ENCODE measurements at regions not wholly inside any gene's neighbourhood (a gene's known extent, or its start where the extent isn't known, plus 50 kb on each side); places are given as distances from the start of the nearest gene placed in this dataset.
A peak's percentile ranks its signal among the peaks of the same experiment; 100 is the strongest.

- in situ Hi-C loops (cut with MboI) (no loop called here), intact Hi-C loops (cut with micrococcal nuclease) (no loop called here)
- POLR2A ChIA-PET = interaction anchor here (1.3 to 1.4 kb wide), 2 partner anchors 13 to 16 kb away, joined by 3 to 7 read pairs; no protein-coding TSS in a partner anchor
- ATAC-seq (peak; percentile 62), FAIRE-seq (peak; percentile 82), DNase-seq (ENCODE audit: extremely low read depth in 1 of 4, low spot score in 3 of 4) (peak in 2 of 4 experiments; percentile 30 to 50)
- peak overlapping the region; percentile 30 for H2AFZ ChIP-seq (ENCODE audit: low read depth, low read length)
- CTCF ChIA-PET (ENCODE audit: low intra/inter-chr PET ratio) = no interaction called here
- peak overlapping the region in 1 of 2 experiments; percentile 19; a peak in 1 of 4 replicates for H3K9ac ChIP-seq (ENCODE audit: insufficient read depth in 1 of 2, low read depth in 2 of 2, low read length in 2 of 2)
- no TSS peak for BruUV-seq (replicated peaks)
- H3K79me2 ChIP-seq (ENCODE audit: control insufficient read depth, insufficient read depth, low read length) = no peaks in the 10 kb centered on the region
- H3K4me1 ChIP-seq (replicated peaks in 1 of 2; ENCODE audit: control insufficient read depth in 2 of 2, insufficient read depth in 2 of 2, low read length in 2 of 2) = peaks cover 3 to 26% of the 10 kb centered on the region in 2 experiments; a peak in 3 of 5 replicates
- H4K20me1 ChIP-seq (replicated peaks; ENCODE audit: control insufficient read depth, insufficient read depth, low read length) = no peaks in the 10 kb centered on the region
- no peak overlapping the region for H3K27ac ChIP-seq (ENCODE audit: extremely low read depth, low read depth, low read length)
- no peaks in the 10 kb centered on the region for H3K36me3 ChIP-seq (ENCODE audit: control insufficient read depth, insufficient read depth, low read length)
- H3K4me3 ChIP-seq = no peak overlapping the region
- H3K9me1 ChIP-seq (ENCODE audit: control insufficient read depth, insufficient read depth, low read length) = no peaks in the 10 kb centered on the region
- no peaks in the 10 kb centered on the region for H3K9me3 ChIP-seq (replicated peaks; ENCODE audit: control insufficient read depth, insufficient read depth, low read depth, low read length)
- H3K4me2 ChIP-seq (ENCODE audit: insufficient read depth, low read length) = peak overlapping the region; percentile 0; the same call in 1 of the 2 replicates
- no peaks in the 10 kb centered on the region for H3K27me3 ChIP-seq (ENCODE audit: control insufficient read depth in 2 of 2, insufficient read depth in 2 of 2, low read length in 2 of 2)
- 24% methylated on average over 4 of the region's 5 CpGs for WGBS (ENCODE audit: insufficient coverage, low coverage, missing lambda C conversion rate)
- TF ChIP-seq SIN3A (IDR thresholded peaks at IDR 0.05; ENCODE audit: borderline replicate concordance in 2 of 2, control insufficient read depth in 1 of 2, low read depth in 2 of 2, low read length in 2 of 2) (no peak), CREB3 (tag; conservative IDR thresholded peaks at IDR 0.05; ENCODE audit: low read depth) (0 out of 2 replicates have a peak, but pooled peaks have one; percentile 22), SOX6 (IDR thresholded peaks at IDR 0.05) (peak; percentile 94), NCOA1 (IDR thresholded peaks at IDR 0.05; ENCODE audit: low read depth) (0 out of 2 replicates have a peak, but pooled peaks have one; percentile 28), KLF13 (tag; IDR thresholded peaks at IDR 0.05; ENCODE audit: borderline replicate concordance, low read depth) (no peak), RBM39 (optimal IDR thresholded peaks at IDR 0.05; ENCODE audit: low read depth, low read length) (no peak), THRA (IDR thresholded peaks at IDR 0.05) (peak; percentile 42; the same call in 1 of the 2 replicates), MTA1 (IDR thresholded peaks at IDR 0.05; ENCODE audit: borderline replicate concordance) (peak; percentile 80), EP300 (IDR thresholded peaks at IDR 0.05; ENCODE audit: low read length) (peak; percentile 42; the same call in 1 of the 2 replicates), ZBTB9 (CRISPR knock-in tag; IDR thresholded peaks at IDR 0.05) (0 out of 2 replicates have a peak, but pooled peaks have one; percentile 60), SIRT6 (IDR thresholded peaks at IDR 0.05; ENCODE audit: low read depth, low read length) (no peak), GATA2 (CRISPR knock-in tag; IDR thresholded peaks at IDR 0.05) (0 out of 2 replicates have a peak, but pooled peaks have one; percentile 14), ZNF121 (CRISPR knock-in tag; conservative IDR thresholded peaks at IDR 0.05) (no peak), SAFB2 (IDR thresholded peaks at IDR 0.05; ENCODE audit: borderline replicate concordance, low read depth, low read length, severe bottlenecking) (no peak), DPF2 (IDR thresholded peaks at IDR 0.05) (peak; percentile 86), SMARCA4 (IDR thresholded peaks at IDR 0.05) (peak; percentile 78), MEF2D (tag; conservative IDR thresholded peaks at IDR 0.05; ENCODE audit: low read depth) (peak; percentile 53; the same call in 1 of the 2 replicates), HDGF (IDR thresholded peaks at IDR 0.05) (0 out of 2 replicates have a peak, but pooled peaks have one; percentile 59), JUND (IDR thresholded peaks at IDR 0.05; ENCODE audit: borderline replicate concordance, low read depth, low read length) (peak; percentile 45; the same call in 1 of the 2 replicates), JUND (tag; IDR thresholded peaks at IDR 0.05; ENCODE audit: borderline replicate concordance, low read depth, low read length) (peak; percentile 65; the same call in 1 of the 3 replicates), ARID1B (IDR thresholded peaks at IDR 0.05) (peak; percentile 74)
These were observed 107.3 kb upstream of the FOXN2 start for GRCh38 chr2:48207201-48207641.

Data from K562 (cell line).